Endothelial cell (in vitro differentiated cells): ENCODE measurements at regions not wholly inside any gene's neighbourhood (a gene's known extent, or its start where the extent isn't known, plus 50 kb on each side); places are given as distances from the start of the nearest gene placed in this dataset.
A peak's percentile ranks its signal among the peaks of the same experiment; 100 is the strongest.

Source experiments
- DNase-seq: peaks from one replicate; pipeline ENCODE4 v3.0.0; 2021; ENCODE audit warnings: low spot score
- H3K27ac Mint-ChIP-seq: one replicate; pipeline ENCODE4 v1.8.0; 2021; ENCODE audit warnings: mixed read lengths, inconsistent platforms; ENCODE audit not compliant: unreplicated experiment
- H3K27me3 Mint-ChIP-seq: one replicate; pipeline ENCODE4 v1.8.0; 2021; ENCODE audit warnings: mild to moderate bottlenecking, moderate library complexity, mixed read lengths, inconsistent platforms; ENCODE audit not compliant: unreplicated experiment
- H3K36me3 Mint-ChIP-seq: one replicate; pipeline ENCODE4 v1.8.0; 2021; ENCODE audit warnings: mild to moderate bottlenecking, low read depth, mixed read lengths, inconsistent platforms; ENCODE audit not compliant: unreplicated experiment
- H3K4me1 Mint-ChIP-seq: one replicate; pipeline ENCODE4 v1.8.0; 2021; ENCODE audit warnings: mild to moderate bottlenecking, mixed read lengths, inconsistent platforms; ENCODE audit not compliant: unreplicated experiment
- H3K4me3 Mint-ChIP-seq: one replicate; pipeline ENCODE4 v1.8.0; 2021; ENCODE audit warnings: mild to moderate bottlenecking, mixed read lengths, inconsistent platforms; ENCODE audit not compliant: unreplicated experiment
- H3K9me3 Mint-ChIP-seq: one replicate; pipeline ENCODE4 v1.8.0; 2021; ENCODE audit warnings: mixed read lengths, inconsistent platforms; ENCODE audit not compliant: unreplicated experiment
- TF ChIP-seq, protein P1 (sequence below): fragments of 200-600 bp; sonication (generic); IDR thresholded peaks from one replicate; pipeline ENCODE4 v1.5.0; 2021; ENCODE audit warnings: antibody characterized with exemption; ENCODE audit not compliant: unreplicated experiment

DNA sequence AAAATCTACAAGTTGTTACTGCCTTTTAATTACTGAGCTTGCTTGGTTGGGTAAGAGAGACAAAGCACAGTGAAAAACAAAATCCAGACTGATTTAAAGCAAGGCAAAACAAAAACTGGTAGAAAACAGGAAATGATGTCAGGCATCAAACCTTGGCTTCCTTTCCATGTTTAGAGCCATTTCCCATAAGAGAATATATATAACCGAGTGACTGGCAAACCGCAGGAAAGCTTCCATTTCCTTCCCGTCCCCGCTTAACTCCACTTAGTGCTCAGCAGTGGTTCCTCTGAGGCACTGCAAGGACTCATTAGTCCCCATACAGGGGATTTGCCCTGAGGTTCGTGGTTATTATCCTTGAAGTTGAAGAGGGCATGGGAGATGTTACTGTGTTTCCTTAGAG is 446.3 kb downstream of the LPIN1 start:
- Mint-ChIP-seq H3K27me3 (peaks cover 4% of the 10 kb centered on the region), H3K4me1 (peaks cover 14% of the 10 kb centered on the region), H3K4me3 (no peak overlapping the region), H3K9me3 (no peaks in the 10 kb centered on the region), H3K36me3 (peaks cover 4% of the 10 kb centered on the region), H3K27ac (peak overlapping the region; percentile 72)
- TF ChIP-seq, protein P1, sequence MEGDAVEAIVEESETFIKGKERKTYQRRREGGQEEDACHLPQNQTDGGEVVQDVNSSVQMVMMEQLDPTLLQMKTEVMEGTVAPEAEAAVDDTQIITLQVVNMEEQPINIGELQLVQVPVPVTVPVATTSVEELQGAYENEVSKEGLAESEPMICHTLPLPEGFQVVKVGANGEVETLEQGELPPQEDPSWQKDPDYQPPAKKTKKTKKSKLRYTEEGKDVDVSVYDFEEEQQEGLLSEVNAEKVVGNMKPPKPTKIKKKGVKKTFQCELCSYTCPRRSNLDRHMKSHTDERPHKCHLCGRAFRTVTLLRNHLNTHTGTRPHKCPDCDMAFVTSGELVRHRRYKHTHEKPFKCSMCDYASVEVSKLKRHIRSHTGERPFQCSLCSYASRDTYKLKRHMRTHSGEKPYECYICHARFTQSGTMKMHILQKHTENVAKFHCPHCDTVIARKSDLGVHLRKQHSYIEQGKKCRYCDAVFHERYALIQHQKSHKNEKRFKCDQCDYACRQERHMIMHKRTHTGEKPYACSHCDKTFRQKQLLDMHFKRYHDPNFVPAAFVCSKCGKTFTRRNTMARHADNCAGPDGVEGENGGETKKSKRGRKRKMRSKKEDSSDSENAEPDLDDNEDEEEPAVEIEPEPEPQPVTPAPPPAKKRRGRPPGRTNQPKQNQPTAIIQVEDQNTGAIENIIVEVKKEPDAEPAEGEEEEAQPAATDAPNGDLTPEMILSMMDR, result no peak
- peak; percentile 8 for DNase-seq

DNA sequence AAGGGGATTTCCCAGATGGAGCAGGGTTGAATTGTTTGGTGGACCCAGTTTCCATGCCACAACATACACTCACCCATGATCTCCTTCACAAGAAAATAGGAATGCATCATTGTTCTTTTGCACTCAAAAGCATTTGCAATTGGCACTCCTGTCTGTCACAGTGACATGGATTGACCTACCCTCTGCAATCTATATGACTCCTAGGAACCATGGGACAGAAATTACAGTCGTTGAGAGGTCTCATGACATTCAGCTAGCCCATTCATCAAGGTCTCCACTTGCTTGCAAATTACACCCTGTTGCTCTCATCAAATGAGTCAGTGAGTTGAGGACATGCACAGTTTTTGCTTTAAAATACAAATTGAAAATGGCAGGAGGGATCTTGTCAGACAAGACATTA is 448.5 kb downstream of the LPIN1 start:
- Mint-ChIP-seq H3K27ac (no peak overlapping the region), H3K27me3 (peaks cover 3% of the 10 kb centered on the region), H3K9me3 (no peaks in the 10 kb centered on the region), H3K36me3 (peaks cover 4% of the 10 kb centered on the region), H3K4me3 (no peak overlapping the region), H3K4me1 (peaks cover 10% of the 10 kb centered on the region)
- TF ChIP-seq, protein P1, result no peak
- no peak for DNase-seq

DNA sequence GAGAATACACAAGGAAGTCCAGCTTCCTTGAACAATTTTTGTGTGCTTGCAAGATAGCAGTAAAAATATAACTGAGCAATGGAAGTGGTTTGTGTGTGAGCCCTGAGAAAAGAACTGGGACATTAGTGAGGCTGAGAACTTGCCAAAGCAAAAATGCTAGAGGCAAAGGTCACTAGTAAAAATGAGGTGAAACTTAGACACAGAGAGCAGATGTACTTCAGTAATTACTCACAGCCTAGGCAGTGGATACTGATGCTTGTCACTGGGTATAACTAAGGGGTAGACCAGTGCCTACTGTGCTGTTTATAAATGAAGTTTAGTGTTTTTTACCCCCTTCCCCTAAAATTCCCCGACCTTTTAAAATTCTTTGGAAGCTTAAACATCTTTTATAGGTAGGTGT is 450.1 kb downstream of the LPIN1 start:
- DNase-seq, result no peak
- Mint-ChIP-seq H3K27ac (no peak overlapping the region), H3K27me3 (peaks cover 3% of the 10 kb centered on the region), H3K4me1 (peaks cover 10% of the 10 kb centered on the region), H3K4me3 (no peak overlapping the region), H3K36me3 (peaks cover 4% of the 10 kb centered on the region), H3K9me3 (no peaks in the 10 kb centered on the region)
- TF ChIP-seq, protein P1, result no peak

DNA sequence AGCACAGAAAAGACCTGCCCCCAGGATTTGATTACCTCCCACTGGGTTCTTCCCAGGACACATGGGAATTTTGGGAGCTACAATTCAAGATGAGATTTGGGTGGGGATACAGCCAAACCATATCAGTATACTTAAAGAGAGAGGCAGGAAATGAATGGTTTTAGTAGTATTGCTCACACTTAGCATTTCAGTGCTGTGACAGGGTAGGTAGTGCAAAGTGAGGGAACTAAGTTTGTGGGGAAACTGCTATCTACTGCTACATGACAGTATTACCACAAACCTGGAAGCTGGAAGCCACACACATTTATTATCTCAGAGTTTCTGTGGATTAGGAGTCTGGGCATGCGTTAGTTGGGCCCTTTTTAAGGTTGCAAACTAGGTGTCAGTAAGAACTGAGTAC is 450.7 kb downstream of the LPIN1 start:
- Mint-ChIP-seq H3K9me3 (no peaks in the 10 kb centered on the region), H3K4me3 (no peak overlapping the region), H3K4me1 (peaks cover 10% of the 10 kb centered on the region), H3K27ac (no peak overlapping the region), H3K36me3 (peaks cover 4% of the 10 kb centered on the region), H3K27me3 (peaks cover 3% of the 10 kb centered on the region)
- no peak for DNase-seq
- TF ChIP-seq, protein P1, result no peak

DNA sequence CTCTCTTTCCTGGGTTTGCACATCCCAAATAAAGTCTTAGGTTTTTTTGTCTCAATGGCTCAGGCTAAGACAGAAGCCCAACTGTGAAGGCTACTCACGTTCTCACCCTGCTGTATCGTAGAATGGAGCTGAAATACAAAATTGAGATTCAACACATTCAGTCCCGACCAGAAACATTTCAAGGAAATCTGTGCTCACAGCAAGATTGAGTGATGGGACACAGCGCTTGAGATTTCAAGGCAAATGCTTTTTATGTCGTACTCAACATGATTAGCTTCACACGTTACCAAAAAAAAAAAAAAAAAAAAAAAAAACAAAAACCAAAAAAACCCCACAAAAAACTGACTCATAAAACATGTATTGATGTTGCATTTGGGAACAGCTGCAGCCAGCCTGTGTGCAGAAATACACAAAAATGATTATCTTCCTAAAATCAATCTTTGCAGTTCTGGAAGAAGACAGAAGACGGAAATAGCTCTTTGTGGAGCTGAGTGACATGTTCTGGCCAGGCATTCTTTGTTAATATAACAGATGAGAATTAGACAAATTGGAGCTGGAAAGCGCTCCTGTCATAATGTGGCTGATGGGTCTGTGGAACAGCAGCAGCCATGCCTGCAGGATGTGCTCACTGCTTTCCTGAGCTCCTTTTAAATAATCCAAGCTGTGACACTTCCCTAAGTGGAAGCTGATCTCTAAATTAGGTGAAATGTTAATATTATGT is 453.2 kb downstream of the LPIN1 start:
- Mint-ChIP-seq H3K27me3 (peaks cover 10% of the 10 kb centered on the region), H3K27ac (no peak overlapping the region), H3K4me1 (no peaks in the 10 kb centered on the region), H3K9me3 (no peaks in the 10 kb centered on the region), H3K36me3 (no peaks in the 10 kb centered on the region), H3K4me3 (no peak overlapping the region)
- TF ChIP-seq, protein P1, result no peak
- DNase-seq, result no peak
